Glutamatergic neuron (in vitro differentiated cells): ENCODE measurements at regions not wholly inside any gene's neighbourhood (a gene's known extent, or its start where the extent isn't known, plus 50 kb on each side); places are given as distances from the start of the nearest gene placed in this dataset.

Source experiments
- DNase-seq: peaks from one replicate; pipeline ENCODE4 v3.0.0; 2022
- H3K27ac Mint-ChIP-seq: one replicate; pipeline ENCODE4 v1.8.0; 2020; ENCODE audit warnings: mild to moderate bottlenecking, mixed read lengths, inconsistent platforms; ENCODE audit not compliant: unreplicated experiment
- H3K27me3 Mint-ChIP-seq: one replicate; pipeline ENCODE4 v1.8.0; 2020; ENCODE audit warnings: mild to moderate bottlenecking, moderate library complexity, mixed read lengths, inconsistent platforms; ENCODE audit not compliant: unreplicated experiment
- H3K36me3 Mint-ChIP-seq: one replicate; pipeline ENCODE4 v1.8.0; 2020; ENCODE audit warnings: mild to moderate bottlenecking, mixed read lengths, inconsistent platforms; ENCODE audit not compliant: unreplicated experiment
- H3K4me1 Mint-ChIP-seq: one replicate; pipeline ENCODE4 v1.8.0; 2020; ENCODE audit warnings: mild to moderate bottlenecking, low read depth, mixed read lengths, inconsistent platforms; ENCODE audit not compliant: unreplicated experiment
- H3K4me3 Mint-ChIP-seq: one replicate; pipeline ENCODE4 v1.8.0; 2020; ENCODE audit warnings: mild to moderate bottlenecking, mixed read lengths, inconsistent platforms; ENCODE audit not compliant: unreplicated experiment
- H3K9me3 Mint-ChIP-seq: one replicate; pipeline ENCODE4 v1.8.0; 2020; ENCODE audit warnings: mild to moderate bottlenecking, moderate library complexity, mixed read lengths, inconsistent platforms; ENCODE audit not compliant: unreplicated experiment
- TF ChIP-seq, protein P1 (sequence below): fragments of 200-600 bp; sonication (generic); IDR thresholded peaks from one replicate; pipeline ENCODE4 v1.5.0; 2021; ENCODE audit not compliant: partially characterized antibody, unreplicated experiment

DNA sequence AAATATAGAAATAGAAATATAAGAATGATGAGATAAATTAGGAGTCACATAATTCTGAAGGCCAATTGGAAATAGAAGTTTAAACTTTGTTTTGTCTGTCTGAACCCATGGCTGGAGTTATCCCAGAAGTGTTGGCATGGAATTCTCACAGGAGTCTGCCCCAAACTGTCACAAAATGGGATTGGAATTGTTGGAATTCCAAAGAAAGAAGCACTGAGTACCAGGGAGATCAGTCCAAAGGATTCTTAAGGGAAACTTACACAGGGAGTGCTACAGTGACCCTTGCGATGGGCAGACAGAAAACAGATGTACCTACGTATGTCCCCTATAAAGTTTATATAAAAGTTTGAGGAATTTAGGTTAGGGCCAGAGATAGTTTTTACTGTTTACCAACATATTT lies 1607.7 kb downstream of the ARAP2 start:
- H3K27ac Mint-ChIP-seq, result no peak overlapping the region
- no peaks in the 10 kb centered on the region for H3K27me3 Mint-ChIP-seq
- H3K4me1 Mint-ChIP-seq, result no peaks in the 10 kb centered on the region
- H3K36me3 Mint-ChIP-seq, result no peaks in the 10 kb centered on the region
- no peak for DNase-seq
- TF ChIP-seq, protein P1, sequence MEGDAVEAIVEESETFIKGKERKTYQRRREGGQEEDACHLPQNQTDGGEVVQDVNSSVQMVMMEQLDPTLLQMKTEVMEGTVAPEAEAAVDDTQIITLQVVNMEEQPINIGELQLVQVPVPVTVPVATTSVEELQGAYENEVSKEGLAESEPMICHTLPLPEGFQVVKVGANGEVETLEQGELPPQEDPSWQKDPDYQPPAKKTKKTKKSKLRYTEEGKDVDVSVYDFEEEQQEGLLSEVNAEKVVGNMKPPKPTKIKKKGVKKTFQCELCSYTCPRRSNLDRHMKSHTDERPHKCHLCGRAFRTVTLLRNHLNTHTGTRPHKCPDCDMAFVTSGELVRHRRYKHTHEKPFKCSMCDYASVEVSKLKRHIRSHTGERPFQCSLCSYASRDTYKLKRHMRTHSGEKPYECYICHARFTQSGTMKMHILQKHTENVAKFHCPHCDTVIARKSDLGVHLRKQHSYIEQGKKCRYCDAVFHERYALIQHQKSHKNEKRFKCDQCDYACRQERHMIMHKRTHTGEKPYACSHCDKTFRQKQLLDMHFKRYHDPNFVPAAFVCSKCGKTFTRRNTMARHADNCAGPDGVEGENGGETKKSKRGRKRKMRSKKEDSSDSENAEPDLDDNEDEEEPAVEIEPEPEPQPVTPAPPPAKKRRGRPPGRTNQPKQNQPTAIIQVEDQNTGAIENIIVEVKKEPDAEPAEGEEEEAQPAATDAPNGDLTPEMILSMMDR, result no peak
- no peak overlapping the region for H3K4me3 Mint-ChIP-seq
- H3K9me3 Mint-ChIP-seq, result no peaks in the 10 kb centered on the region

DNA sequence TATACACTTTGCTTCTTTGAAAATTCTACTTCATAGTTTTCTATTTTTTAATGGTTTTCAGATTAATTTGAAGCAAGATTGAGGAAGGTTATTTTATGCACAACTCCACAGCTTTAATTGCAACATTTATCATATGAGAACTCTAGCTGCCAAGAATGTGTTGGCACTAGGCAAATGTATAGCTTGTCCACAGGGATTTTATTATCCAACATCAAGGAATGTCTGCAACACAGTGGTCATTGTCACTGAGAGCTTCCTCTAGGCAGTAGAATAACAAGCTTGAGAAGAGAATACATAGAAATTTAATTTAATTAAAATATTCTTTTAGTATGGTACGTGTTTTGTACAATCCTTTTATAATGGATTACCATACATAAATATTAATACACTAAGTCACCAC lies 1600.8 kb downstream of the ARAP2 start:
- Mint-ChIP-seq H3K4me3 (no peak overlapping the region), H3K4me1 (no peaks in the 10 kb centered on the region), H3K27me3 (no peaks in the 10 kb centered on the region), H3K9me3 (no peaks in the 10 kb centered on the region), H3K36me3 (no peaks in the 10 kb centered on the region), H3K27ac (no peak overlapping the region)
- DNase-seq, result no peak
- TF ChIP-seq, protein P1, result no peak

DNA sequence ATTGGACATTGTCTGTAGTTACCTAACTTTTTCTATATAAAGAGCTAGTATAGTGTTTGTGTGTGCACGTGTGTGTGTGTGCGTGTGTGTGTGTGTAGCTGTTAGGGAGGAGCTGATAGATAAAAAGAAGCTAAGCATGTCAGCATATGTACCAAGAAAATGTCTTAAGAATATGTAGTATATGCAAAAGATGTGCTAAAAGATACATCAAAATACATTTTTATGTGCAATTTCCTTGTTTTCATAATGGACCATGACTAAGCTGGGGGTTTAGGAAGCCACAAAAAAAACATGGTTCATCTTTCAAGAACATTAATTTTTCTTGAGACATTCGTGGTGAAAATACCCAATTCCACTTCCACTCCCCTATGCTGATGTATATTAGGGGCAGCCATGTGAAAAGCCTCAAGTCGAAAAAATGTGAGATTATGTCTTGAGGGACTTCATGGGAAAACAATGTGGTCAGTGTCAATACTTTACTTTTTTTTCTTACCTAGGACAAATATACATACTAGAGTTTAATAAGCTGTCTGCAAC lies 1599.7 kb downstream of the ARAP2 start:
- no peaks in the 10 kb centered on the region for H3K4me1 Mint-ChIP-seq
- no peak overlapping the region for H3K27ac Mint-ChIP-seq

DNA sequence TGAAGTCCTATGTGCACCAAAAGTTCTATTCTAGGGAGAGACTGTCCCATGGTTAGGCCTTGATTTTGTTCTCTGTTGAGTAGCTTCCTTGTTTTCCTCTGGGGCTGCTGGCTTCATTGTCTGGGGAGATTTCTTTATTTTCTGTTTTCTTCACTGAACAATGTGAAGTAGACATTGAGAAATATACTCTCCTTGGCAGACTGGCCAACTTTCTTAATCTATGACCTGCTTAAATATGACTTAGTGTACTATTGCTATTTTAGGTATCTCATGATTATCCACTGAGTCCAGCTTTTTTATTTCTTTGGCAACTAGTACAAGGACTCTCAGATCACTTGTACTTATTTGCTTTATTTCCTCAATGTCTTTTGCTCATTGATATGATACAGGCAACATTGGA lies 1594.6 kb downstream of the ARAP2 start:
- H3K36me3 Mint-ChIP-seq, result no peaks in the 10 kb centered on the region
- H3K4me1 Mint-ChIP-seq, result no peaks in the 10 kb centered on the region
- H3K9me3 Mint-ChIP-seq, result no peaks in the 10 kb centered on the region
- no peak for DNase-seq
- no peak overlapping the region for H3K27ac Mint-ChIP-seq
- no peak overlapping the region for H3K4me3 Mint-ChIP-seq
- TF ChIP-seq, protein P1, result no peak
- H3K27me3 Mint-ChIP-seq, result no peaks in the 10 kb centered on the region

More for the DNA sequence above, 1599.7 kb downstream of the ARAP2 start:
- DNase-seq, result no peak
- TF ChIP-seq, protein P1, result no peak
- Mint-ChIP-seq H3K9me3 (no peaks in the 10 kb centered on the region), H3K36me3 (no peaks in the 10 kb centered on the region), H3K4me3 (no peak overlapping the region), H3K27me3 (no peaks in the 10 kb centered on the region)

DNA sequence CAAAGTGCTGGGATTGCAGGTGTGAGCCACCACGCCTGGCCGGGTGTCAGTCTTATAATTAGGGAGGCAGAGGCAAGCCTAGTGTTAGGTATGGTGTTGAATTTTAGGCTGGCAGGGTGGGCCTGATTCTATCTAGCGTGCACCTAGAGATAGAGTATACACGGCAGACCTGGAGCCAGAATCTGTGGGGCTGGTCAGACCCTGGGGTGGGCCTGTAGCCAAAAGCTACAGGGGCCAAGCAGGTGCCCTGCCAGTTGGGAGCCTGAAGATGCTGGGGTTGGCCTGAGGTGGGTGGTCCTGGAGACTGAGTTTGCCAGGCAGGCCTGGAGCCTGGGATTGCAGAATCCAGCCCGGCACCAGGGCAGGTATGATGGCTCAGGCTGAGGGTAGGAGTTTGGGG lies 1580.3 kb downstream of the ARAP2 start:
- Mint-ChIP-seq H3K4me1 (no peaks in the 10 kb centered on the region), H3K4me3 (no peak overlapping the region), H3K36me3 (no peaks in the 10 kb centered on the region), H3K27me3 (no peaks in the 10 kb centered on the region), H3K27ac (no peak overlapping the region), H3K9me3 (no peaks in the 10 kb centered on the region)
- no peak for DNase-seq
- TF ChIP-seq, protein P1, result no peak
